ENCODE measurements at regions not wholly inside any gene's neighbourhood (a gene's known extent, or its start where the extent isn't known, plus 50 kb on each side); places are given as distances from the start of the nearest gene placed in this dataset.

- no peak for TF ChIP-seq CTCF (IDR thresholded peaks at IDR 0.05; ENCODE audit: low read depth, low read length)
- no peak overlapping the region for H3K4me3 ChIP-seq (replicated peaks in 1 of 2; ENCODE audit: low read depth in 2 of 2, low read length in 2 of 2)
- no peak for DNase-seq (ENCODE audit: low read depth in 2 of 2)
These were observed 72.7 kb upstream of the F3 start for GRCh38 chr1:94614168-94614815.

- no peak for TF ChIP-seq CTCF (IDR thresholded peaks at IDR 0.05; ENCODE audit: low read depth, low read length)
- H3K4me3 ChIP-seq (replicated peaks in 1 of 2; ENCODE audit: low read depth in 2 of 2, low read length in 2 of 2): no peak overlapping the region
- DNase-seq (ENCODE audit: low read depth in 2 of 2): no peak
These were observed 71.1 kb upstream of the F3 start for GRCh38 chr1:94612525-94613204.

GRCh38 chr1:94611681-94612475 lies 70.3 kb upstream of the F3 start:
- no peak for TF ChIP-seq CTCF (IDR thresholded peaks at IDR 0.05; ENCODE audit: low read depth, low read length)
- H3K4me3 ChIP-seq (replicated peaks in 1 of 2; ENCODE audit: low read depth in 2 of 2, low read length in 2 of 2): no peak overlapping the region
- DNase-seq (ENCODE audit: low read depth in 2 of 2): no peak

- no peak for TF ChIP-seq CTCF (IDR thresholded peaks at IDR 0.05; ENCODE audit: low read depth, low read length)
- H3K4me3 ChIP-seq (replicated peaks in 1 of 2; ENCODE audit: low read depth in 2 of 2, low read length in 2 of 2): no peak overlapping the region
- no peak for DNase-seq (ENCODE audit: low read depth in 2 of 2)
These were observed 68.1 kb upstream of the F3 start for GRCh38 chr1:94609619-94610018.

- DNase-seq (ENCODE audit: low read depth in 2 of 2): no peak
- H3K4me3 ChIP-seq (replicated peaks in 1 of 2; ENCODE audit: low read depth in 2 of 2, low read length in 2 of 2): no peak overlapping the region
- no peak for TF ChIP-seq CTCF (IDR thresholded peaks at IDR 0.05; ENCODE audit: low read depth, low read length)
These were observed 67.4 kb upstream of the F3 start for GRCh38 chr1:94608852-94609530.

GRCh38 chr1:94608142-94608851 lies 66.7 kb upstream of the F3 start:
- H3K4me3 ChIP-seq (replicated peaks in 1 of 2; ENCODE audit: low read depth in 2 of 2, low read length in 2 of 2): no peak overlapping the region
- no peak for DNase-seq (ENCODE audit: low read depth in 2 of 2)
- no peak for TF ChIP-seq CTCF (IDR thresholded peaks at IDR 0.05; ENCODE audit: low read depth, low read length)
